ENCODE measurements at regions not wholly inside any gene's neighbourhood (a gene's known extent, or its start where the extent isn't known, plus 50 kb on each side); places are given as distances from the start of the nearest gene placed in this dataset.

GRCh38 chr6:113172531-113172966 lies 684.6 kb upstream of the MARCKS start:
- TF ChIP-seq POLR2A (IDR thresholded peaks at IDR 0.05; ENCODE audit: extremely low read depth, insufficient read length) (no peak), CTCF (IDR thresholded peaks at IDR 0.05; ENCODE audit: low read depth, low read length) (no peak), MAX (IDR thresholded peaks at IDR 0.05; ENCODE audit: low read depth, low read length) (no peak), MYC (IDR thresholded peaks at IDR 0.05; ENCODE audit: low read depth, low read length) (no peak)

All from NB4 (cell line).